CD1c-positive myeloid dendritic cell (primary cell): ENCODE measurements at regions not wholly inside any gene's neighbourhood (a gene's known extent, or its start where the extent isn't known, plus 50 kb on each side); places are given as distances from the start of the nearest gene placed in this dataset.
A peak's percentile ranks its signal among the peaks of the same experiment; 100 is the strongest.

Experiments used
- DNase-seq: peaks from one replicate; pipeline ENCODE4 v3.0.0-alpha.2; 2016; ENCODE audit errors: extremely low spot score

- DNase-seq, result no peak
These were observed 179.9 kb downstream of the NPHP4 start for GRCh38 chr1:5812295-5812694.

GRCh38 chr1:5811419-5811818, 180.8 kb downstream of the NPHP4 start:
- no peak for DNase-seq

GRCh38 chr1:5810553-5811270, 181.5 kb downstream of the NPHP4 start:
- DNase-seq, result no peak

GRCh38 chr1:5810131-5810530, 182.1 kb downstream of the NPHP4 start:
- DNase-seq, result no peak

GRCh38 chr1:5809207-5809788, 182.9 kb downstream of the NPHP4 start:
- DNase-seq, result no peak

- DNase-seq, result no peak
These were observed 188.4 kb downstream of the NPHP4 start for GRCh38 chr1:5803851-5804250.

GRCh38 chr1:5802606-5803005, 189.6 kb downstream of the NPHP4 start:
- no peak for DNase-seq

GRCh38 chr1:5798904-5799303, 193.3 kb downstream of the NPHP4 start:
- no peak for DNase-seq

GRCh38 chr1:5798151-5798730, 194.0 kb downstream of the NPHP4 start:
- DNase-seq, result no peak

GRCh38 chr1:5796028-5796427, 196.2 kb downstream of the NPHP4 start:
- DNase-seq, result no peak

GRCh38 chr1:5794279-5794678, 197.9 kb downstream of the NPHP4 start:
- DNase-seq, result no peak

- DNase-seq, result no peak
These were observed 198.7 kb downstream of the NPHP4 start for GRCh38 chr1:5793516-5793915.

- DNase-seq, result no peak
These were observed 211.1 kb downstream of the NPHP4 start for GRCh38 chr1:5781079-5781478.

- DNase-seq, result no peak
These were observed 211.9 kb downstream of the NPHP4 start for GRCh38 chr1:5780324-5780716.

GRCh38 chr1:5779608-5780323, 212.5 kb downstream of the NPHP4 start:
- DNase-seq, result no peak

- DNase-seq, result no peak
These were observed 216.1 kb downstream of the NPHP4 start for GRCh38 chr1:5776035-5776550.

GRCh38 chr1:5774019-5774418, 218.2 kb downstream of the NPHP4 start:
- no peak for DNase-seq

- no peak for DNase-seq
These were observed 220.4 kb downstream of the NPHP4 start for GRCh38 chr1:5771788-5772187.

GRCh38 chr1:5770981-5771765, 221.1 kb downstream of the NPHP4 start:
- peak; percentile 10 for DNase-seq

GRCh38 chr1:5769760-5770159, 222.5 kb downstream of the NPHP4 start:
- DNase-seq, result no peak

- no peak for DNase-seq
These were observed 223.1 kb downstream of the NPHP4 start for GRCh38 chr1:5769146-5769545.

GRCh38 chr1:5768014-5768413, 224.2 kb downstream of the NPHP4 start:
- no peak for DNase-seq
